ENCODE measurements at regions not wholly inside any gene's neighbourhood (a gene's known extent, or its start where the extent isn't known, plus 50 kb on each side); places are given as distances from the start of the nearest gene placed in this dataset.
"Not testable (repeated sequence)": the region's sequence is repeated elsewhere in the genome, so short reads cannot be mapped to it uniquely, and the experiment has no call there.

DNA sequence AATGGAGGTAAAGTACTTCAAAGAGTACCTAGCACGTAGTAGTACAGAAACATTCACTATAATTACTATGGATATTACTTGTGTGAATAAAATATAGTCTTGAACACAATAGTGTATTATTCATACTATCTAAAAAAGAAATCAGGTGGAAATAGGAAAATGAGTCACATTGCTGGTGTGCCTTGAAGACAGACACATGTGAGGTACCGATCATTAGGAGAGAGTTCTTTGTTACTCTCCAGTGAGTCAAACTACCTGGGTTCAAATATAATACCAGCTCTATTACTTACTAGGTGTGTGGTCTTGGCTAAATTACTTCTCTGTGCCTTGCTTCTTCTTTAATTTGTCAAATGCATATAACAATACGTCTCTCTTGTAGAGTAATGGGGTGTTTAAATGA, 50.8 kb upstream of the BEND6 start:
- no peak for DNase-seq

DNA sequence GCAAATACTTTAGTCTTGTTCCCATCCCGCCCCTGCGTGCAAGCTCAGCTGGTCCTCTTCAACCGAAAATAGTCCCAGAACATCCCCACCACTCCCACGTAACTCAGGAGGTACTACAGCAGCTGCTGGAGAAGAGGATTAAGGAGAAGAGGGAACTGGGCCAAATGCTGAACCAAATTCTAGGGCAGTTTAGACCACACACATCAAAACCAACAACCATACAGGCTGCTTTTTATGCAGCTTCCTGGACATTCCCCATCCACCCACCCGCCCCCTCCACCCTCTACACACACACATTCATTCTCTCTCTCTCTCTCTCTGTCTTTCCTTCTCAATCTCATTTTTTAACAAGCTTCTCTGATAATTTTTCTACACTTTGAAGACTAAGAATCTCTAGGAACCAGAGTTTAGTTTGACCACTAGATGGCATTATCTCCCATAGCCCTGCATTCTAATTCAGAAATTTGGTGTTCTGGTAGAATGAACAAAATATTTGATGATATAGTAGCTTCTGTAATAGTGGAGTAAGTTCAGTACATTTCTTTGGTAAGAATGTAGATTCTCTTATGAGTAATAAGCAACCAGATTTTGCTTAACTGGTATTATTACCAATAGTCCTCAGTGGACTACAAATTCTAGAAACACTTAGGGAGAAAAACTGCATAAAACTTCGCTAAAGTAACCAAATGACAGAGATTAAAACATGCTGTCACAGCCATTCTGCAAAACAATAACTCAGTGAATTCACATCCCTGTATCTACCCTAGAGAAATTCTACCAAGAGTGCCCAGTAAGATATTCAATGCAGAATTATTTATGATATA, 52.1 kb upstream of the BEND6 start:
- DNase-seq, result no peak

GRCh38 chr6:56900784-56901183, 54.1 kb upstream of the BEND6 start:
- no peak for DNase-seq

- no peak for DNase-seq
Observed at GRCh38 chr6:56899753-56900152, 55.2 kb upstream of the BEND6 start.

DNA sequence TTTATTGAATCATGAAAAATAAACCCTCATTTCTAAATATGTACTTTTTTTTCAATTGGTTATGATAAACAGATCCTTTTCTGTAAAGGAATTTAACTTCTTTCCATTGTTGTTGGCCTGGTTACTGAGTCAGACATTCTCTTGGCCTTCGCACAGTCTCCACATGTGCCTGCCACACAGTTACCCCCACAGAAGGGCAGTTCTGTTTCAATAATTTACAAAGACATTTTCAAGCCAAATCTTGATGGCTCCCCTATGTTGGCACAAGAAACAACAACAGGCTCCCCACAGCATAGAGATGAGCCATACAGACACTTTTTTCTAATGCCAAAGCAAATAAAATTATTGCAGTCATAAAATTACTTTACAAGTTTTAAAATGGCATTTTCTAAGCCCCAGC, 55.6 kb upstream of the BEND6 start:
- no peak for DNase-seq

DNA sequence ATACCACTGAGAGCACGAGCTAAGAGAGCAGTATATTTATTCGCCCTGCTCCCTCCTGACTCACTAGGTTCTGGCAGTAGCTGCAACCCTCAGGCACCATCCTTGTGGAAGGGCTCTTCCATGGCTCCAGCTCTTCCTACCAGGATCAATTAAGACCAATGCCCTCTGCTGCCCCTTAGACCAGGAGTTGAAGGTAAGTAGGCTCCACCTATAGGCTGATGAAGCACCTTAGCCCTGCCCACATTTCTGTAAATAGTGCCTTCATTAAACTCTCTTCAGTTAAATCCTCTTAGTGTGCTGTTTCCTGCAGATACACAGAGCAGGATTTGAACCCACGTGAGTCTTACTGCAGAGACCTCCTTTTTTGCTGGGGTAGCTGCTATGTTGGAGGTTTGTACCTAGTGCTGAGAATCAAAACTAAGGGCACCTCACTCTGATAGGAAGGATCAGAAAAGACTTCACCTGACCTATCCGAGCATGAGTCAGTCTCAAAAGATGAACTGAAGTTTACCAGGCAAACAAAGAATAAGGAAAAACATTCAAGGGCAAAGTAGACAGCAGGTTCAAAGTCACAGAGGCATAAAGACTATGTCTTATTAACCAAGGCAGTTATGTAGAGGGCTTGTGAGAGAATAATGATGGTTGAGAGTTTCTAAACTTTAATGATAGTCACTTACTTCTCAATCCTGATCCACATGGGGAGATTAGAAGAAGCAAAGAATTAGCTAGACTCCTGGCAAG, 56.9 kb upstream of the BEND6 start:
- no peak for DNase-seq

DNA sequence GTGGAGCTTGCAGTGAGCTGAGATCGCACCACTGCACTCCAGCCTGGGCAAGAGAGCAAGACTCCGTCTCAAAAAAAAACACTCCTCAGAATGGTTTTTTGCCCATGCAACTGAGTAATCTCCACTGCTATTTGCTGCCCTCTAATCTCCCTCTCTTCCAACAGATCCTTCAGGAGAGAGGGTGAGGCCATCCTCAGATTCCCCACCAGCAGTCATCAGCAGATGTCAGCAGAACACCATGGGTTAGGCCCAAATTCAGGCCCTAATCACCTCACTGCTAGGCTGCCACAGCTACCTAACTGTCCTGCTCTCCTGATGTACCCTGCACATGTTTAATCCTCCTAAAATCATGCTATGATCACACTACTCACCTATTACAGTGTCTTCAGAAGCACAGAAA, 63.2 kb upstream of the BEND6 start:
- no peak for DNase-seq

- no peak for DNase-seq
Observed at GRCh38 chr6:56890683-56891429, 64.1 kb upstream of the BEND6 start.

DNA sequence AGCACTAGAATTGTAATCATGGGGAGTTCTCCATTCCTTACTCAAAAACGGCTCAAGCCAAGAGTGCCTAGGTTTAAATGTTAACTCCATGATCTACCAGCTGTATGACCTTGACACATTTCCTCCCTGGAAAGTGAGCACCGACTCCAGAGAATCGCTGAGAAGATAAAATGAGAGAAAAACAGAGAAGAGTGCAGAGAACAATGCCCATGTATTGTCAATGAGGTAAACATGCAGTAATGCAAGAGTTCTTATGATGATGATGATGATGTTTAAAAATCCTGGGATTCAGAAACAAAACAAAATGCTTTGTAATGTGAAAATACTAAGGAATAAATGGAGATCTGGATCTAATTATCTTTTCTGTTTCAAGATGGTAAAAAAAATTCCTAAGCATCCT, 64.8 kb upstream of the BEND6 start:
- DNase-seq, result no peak

DNA sequence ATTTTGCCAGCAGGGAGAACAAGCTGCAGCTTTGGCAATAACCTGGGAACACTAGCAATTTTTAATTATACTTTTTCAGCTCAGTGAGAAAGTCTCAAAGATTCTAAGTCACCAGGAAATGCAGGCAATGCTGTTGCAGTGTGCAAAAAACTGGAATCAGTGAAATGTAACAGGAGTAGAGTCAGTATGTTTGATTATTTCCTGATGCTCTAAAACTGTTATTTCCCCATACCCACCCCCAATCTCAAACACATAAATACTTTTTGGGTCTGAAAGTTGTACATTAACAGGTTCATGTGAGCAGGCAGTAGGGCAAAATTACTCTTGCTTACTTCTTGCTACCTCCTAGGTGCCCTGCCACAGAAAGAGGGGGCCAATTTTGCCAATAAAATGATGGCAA, 65.4 kb upstream of the BEND6 start:
- DNase-seq, result no peak

DNA sequence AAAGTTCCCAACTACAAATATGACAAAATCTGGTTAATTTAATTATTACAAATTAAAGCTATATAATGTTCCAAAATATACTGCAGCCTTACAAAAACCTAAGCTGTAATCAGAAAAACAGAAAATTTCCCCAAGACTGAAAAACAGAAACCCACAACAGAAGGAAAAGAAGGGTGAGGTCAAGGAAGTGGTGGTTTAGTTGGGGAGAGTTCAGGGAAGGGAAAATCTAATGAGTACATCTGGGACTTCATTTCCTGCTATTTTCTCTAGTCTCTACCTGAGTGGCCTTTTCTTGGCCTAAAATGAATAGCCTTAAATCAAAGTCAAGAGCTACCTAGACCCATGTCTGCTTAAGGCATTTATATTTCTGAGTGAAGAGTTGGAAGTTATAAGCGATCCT, 66.2 kb upstream of the BEND6 start:
- DNase-seq, result no peak

DNA sequence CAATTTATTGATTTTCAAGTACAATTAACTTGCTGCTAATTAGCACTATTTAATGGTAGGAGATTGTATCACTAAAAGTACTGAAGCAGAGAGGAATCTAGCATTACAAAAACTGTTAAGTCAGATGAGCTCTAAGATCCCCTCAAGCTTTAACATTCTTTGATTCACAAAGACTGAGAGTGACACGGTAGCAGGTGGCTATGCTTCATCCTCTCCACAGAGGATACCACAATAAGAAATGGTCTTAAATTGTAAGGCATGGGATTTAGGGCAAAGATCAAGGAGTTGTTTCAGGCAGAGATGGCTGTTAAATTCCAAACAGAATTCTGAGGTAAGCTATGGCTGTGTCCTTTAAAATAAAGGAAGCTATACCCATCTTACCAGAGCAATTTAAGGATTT, 67.8 kb upstream of the BEND6 start:
- no peak for DNase-seq

- DNase-seq, result no peak
Observed at GRCh38 chr6:56877922-56878321, 77.0 kb upstream of the BEND6 start.

- no peak for DNase-seq
Observed at GRCh38 chr6:56875961-56876360, 78.9 kb upstream of the BEND6 start.

- DNase-seq, result no peak
Observed at GRCh38 chr6:56875523-56875922, 79.4 kb upstream of the BEND6 start.

GRCh38 chr6:56874328-56874727, 80.6 kb upstream of the BEND6 start:
- DNase-seq, result no peak

- DNase-seq, result not testable (repeated sequence)
Observed at GRCh38 chr6:56870053-56870452, 84.9 kb upstream of the BEND6 start.

- DNase-seq, result no peak
Observed at GRCh38 chr6:56869346-56869745, 85.6 kb upstream of the BEND6 start.

- DNase-seq, result no peak
Observed at GRCh38 chr6:56868687-56869086, 86.2 kb upstream of the BEND6 start.

DNA sequence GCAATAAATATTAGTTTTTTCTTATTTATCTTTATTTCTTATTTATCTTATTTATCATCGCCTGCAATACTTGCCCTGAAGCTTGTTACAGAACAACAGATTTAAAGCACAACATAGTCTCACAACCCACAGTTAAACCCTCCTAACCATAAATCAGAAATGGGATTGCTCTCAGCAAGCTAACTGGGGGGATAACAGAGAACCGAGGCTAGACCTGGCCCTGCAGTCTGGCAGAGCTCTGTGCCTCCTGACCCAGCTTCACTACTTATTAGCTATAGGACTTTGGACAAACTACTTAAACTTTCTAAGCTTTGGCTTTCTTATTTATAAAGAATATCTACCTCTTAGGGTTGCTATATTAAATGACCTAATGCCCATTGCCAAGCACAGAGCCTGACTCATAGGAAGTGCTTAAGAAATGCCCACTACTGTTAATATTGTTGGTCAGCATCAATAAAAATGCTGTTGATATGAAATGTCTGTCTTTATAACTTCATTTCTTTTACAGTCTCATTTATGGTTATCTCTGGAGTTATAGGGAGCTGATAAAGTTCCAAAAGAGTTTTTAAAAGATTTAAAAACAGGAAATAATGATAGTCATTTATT, 87.9 kb upstream of the BEND6 start:
- DNase-seq, result no peak

GRCh38 chr6:56865081-56865875, 89.6 kb upstream of the BEND6 start:
- DNase-seq, result no peak

DNA sequence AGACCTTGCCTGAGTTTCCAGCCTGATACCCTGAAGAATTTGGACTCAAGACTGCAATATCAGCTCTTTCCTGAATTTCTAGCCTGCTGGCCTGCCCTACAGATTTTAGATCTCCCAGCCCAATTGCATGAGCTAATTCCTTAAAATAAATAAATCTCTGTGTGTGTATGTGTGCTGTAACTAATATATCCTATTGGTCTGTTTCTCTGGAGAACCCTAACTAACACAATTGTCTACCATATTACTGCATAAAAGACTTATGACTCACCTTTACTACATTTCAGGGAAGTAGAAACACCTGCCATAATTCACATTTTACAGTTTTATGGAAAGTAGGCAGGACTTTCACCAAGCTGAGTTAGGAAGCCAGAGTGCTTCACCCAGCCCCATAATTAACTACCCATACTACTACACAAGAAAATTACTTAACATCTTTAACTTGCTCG, 90.7 kb upstream of the BEND6 start:
- DNase-seq, result no peak
